ENCODE measurements at regions not wholly inside any gene's neighbourhood (a gene's known extent, or its start where the extent isn't known, plus 50 kb on each side); places are given as distances from the start of the nearest gene placed in this dataset.

- H3K36me3 ChIP-seq = no peaks in the 10 kb centered on the region
- H3K27me3 ChIP-seq = no peaks in the 10 kb centered on the region
- no peaks in the 10 kb centered on the region for H3K9me3 ChIP-seq
- intact Hi-C loops (cut with DNase I) = no loop called here
- H3K4me3 ChIP-seq = no peak overlapping the region
- DNase-seq (ENCODE audit: low spot score in 2 of 2) = no peak
- TF ChIP-seq CTCF (IDR thresholded peaks at IDR 0.05) = no peak
- no peaks in the 10 kb centered on the region for H3K4me1 ChIP-seq
- H3K27ac ChIP-seq = no peak overlapping the region
These were observed 423.8 kb upstream of the JARID2 start for GRCh38 chr6:14822012-14822553.

GRCh38 chr6:14822679-14823078 is 423.2 kb upstream of the JARID2 start:
- H3K4me3 ChIP-seq = no peak overlapping the region

GRCh38 chr6:14824060-14824459 is 421.8 kb upstream of the JARID2 start:
- no peaks in the 10 kb centered on the region for H3K9me3 ChIP-seq
- no peak overlapping the region for H3K27ac ChIP-seq
- DNase-seq (ENCODE audit: low spot score in 2 of 2) = no peak
- H3K4me3 ChIP-seq = no peak overlapping the region
- intact Hi-C loops (cut with DNase I) = no loop called here
- TF ChIP-seq CTCF (IDR thresholded peaks at IDR 0.05) = no peak
- H3K27me3 ChIP-seq = no peaks in the 10 kb centered on the region
- no peaks in the 10 kb centered on the region for H3K4me1 ChIP-seq
- H3K36me3 ChIP-seq = no peaks in the 10 kb centered on the region

More at GRCh38 chr6:14822679-14823078, 423.2 kb upstream of the JARID2 start:
- no peak for DNase-seq (ENCODE audit: low spot score in 2 of 2)
- Histone ChIP-seq H3K36me3 (no peaks in the 10 kb centered on the region), H3K27me3 (no peaks in the 10 kb centered on the region), H3K27ac (no peak overlapping the region), H3K9me3 (no peaks in the 10 kb centered on the region), H3K4me1 (no peaks in the 10 kb centered on the region)
- intact Hi-C loops (cut with DNase I) = no loop called here
- TF ChIP-seq CTCF (IDR thresholded peaks at IDR 0.05) = no peak

- no peaks in the 10 kb centered on the region for H3K9me3 ChIP-seq
- H3K36me3 ChIP-seq = no peaks in the 10 kb centered on the region
- no peak for DNase-seq (ENCODE audit: low spot score in 2 of 2)
- H3K4me3 ChIP-seq = no peak overlapping the region
- H3K4me1 ChIP-seq = no peaks in the 10 kb centered on the region
- intact Hi-C loops (cut with DNase I) = no loop called here
- TF ChIP-seq CTCF (IDR thresholded peaks at IDR 0.05) = no peak
- no peaks in the 10 kb centered on the region for H3K27me3 ChIP-seq
- no peak overlapping the region for H3K27ac ChIP-seq
These were observed 421.2 kb upstream of the JARID2 start for GRCh38 chr6:14824484-14825275.

GRCh38 chr6:14826456-14826855 is 419.4 kb upstream of the JARID2 start:
- no peaks in the 10 kb centered on the region for H3K4me1 ChIP-seq
- intact Hi-C loops (cut with DNase I) = no loop called here
- H3K27me3 ChIP-seq = no peaks in the 10 kb centered on the region
- TF ChIP-seq CTCF (IDR thresholded peaks at IDR 0.05) = no peak
- no peak for DNase-seq (ENCODE audit: low spot score in 2 of 2)
- H3K9me3 ChIP-seq = no peaks in the 10 kb centered on the region
- H3K4me3 ChIP-seq = no peak overlapping the region
- H3K27ac ChIP-seq = no peak overlapping the region
- H3K36me3 ChIP-seq = no peaks in the 10 kb centered on the region
